CD4-positive, alpha-beta T cell treated with Interleukin-21 for 1 hour (primary cell): ENCODE measurements at regions not wholly inside any gene's neighbourhood (a gene's known extent, or its start where the extent isn't known, plus 50 kb on each side); places are given as distances from the start of the nearest gene placed in this dataset.

Source experiments
- DNase-seq: peaks from one replicate; pipeline ENCODE4 v3.0.0-alpha.2; 2020

- no peak for DNase-seq
Observed at GRCh38 chr6:40907198-40907701, 131.8 kb downstream of the UNC5CL start.

- no peak for DNase-seq
Observed at GRCh38 chr6:40906759-40907158, 132.3 kb downstream of the UNC5CL start.

- no peak for DNase-seq
Observed at GRCh38 chr6:40904583-40905194, 134.3 kb downstream of the UNC5CL start.

DNA sequence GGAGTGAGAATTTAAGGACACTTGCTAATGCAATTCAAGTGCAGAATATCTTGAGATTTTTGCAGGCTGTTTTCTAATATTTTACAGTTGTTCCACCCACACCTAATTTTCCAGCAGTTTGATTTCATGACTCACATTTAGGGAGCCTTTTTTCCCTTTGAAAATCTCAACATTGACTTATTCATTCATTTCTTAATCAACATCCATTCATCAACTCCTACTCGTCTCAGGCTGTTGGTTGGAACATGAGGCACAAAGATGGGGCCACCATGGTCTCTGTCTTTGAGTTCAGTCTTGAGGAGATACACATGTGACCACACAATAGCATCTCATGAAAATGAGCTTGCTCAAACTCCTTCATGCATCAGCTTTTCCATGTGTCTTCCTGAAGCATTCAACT, 135.6 kb downstream of the UNC5CL start:
- no peak for DNase-seq

DNA sequence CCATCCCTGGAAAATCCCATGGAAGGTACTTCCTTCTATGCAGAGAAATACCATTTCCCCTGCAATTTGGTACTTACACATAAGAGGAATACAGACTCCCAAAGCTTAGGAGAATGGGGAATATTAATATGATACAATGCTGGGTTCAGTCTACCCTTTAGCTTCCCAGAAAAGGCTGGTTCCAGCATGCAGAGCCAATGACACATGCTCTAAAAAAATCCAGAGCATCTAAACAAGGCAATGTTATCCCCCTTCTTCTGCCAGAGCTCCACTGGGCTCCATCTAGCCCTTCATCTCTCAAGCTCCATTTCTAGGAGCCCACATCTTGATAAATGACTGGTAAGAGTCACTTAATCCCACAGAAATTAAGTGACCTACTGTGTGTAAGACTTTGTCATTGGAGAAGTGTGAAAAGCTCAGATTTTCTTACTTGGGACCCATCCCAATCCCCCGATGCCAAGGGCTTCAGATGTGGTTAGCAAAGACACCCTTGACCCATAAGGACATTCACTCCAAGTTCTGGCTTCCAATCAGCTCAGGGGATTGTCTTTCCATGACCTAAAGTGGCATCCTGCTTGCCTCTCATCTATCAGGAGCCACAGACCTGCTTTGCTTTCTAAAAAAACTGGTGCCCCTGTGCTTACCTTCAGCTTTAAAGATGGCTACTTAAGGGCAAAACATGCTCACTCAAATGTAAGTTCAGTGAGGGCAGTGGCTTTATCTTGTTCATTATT, 137.5 kb downstream of the UNC5CL start:
- DNase-seq: no peak

GRCh38 chr6:40900791-40901190, 138.2 kb downstream of the UNC5CL start:
- no peak for DNase-seq

GRCh38 chr6:40899684-40900155, 139.3 kb downstream of the UNC5CL start:
- DNase-seq: no peak

- DNase-seq: no peak
Observed at GRCh38 chr6:40898073-40898472, 140.9 kb downstream of the UNC5CL start.

GRCh38 chr6:40897390-40898003, 141.5 kb downstream of the UNC5CL start:
- DNase-seq: no peak

GRCh38 chr6:40896696-40897095, 142.3 kb downstream of the UNC5CL start:
- DNase-seq: no peak

DNA sequence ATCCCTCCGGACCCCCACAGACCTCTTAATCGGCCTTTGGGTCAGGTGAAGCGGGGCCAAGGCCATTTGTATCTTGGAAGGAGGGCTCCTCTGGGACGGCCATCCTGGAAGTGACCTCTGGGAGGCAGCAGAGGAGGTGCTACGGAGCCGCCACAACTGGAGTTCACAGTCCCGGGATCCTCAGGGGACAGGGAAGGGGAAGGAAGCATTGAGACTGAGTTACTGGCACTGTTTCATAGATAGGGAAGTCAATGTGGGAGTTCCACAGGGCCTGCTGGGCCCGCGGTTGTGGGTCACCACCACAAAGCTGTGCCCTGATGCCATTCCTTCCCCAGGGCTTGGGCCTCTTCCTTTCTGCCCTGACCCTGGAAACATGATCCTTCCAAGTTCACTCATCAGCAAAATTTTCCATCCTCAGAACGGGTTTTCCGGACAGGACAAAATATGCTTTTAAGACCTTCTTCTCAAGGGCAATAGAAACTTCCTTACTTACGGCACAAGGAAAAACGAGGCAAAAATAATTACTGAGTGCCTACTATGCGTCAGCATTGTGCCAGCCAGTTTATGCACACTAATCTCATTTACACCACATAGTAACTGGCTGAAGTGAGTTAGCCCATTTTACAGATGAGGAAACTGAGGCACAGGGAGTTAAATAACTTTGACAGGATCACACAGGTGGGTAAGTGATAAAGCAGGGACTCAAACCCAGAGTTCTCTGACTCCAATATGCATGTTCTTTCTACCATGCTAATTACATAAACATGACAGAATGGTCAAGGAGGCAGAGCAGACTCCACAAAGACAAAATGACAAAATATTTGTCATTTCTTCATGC, 143.8 kb downstream of the UNC5CL start:
- DNase-seq: no peak

- no peak for DNase-seq
Observed at GRCh38 chr6:40893021-40893420, 146.0 kb downstream of the UNC5CL start.

DNA sequence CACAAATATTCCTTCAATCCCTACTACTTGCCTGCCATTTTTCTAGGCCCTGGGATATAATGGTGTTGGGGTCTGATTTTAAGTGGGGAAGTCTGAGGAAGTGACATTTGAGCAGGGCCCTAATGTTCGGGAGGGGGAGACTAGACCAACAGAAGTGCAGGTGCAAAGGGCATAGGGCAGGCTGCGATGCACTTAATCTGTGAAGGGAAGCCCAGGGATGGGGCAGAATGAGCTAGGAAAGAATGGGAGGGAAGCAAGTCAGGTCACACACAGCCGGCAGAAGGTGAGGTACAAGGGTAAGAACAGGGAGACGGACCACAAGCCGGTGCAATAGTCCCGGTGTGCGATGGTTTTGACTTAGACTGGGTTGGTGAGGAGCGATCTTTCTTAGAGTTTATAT, 146.8 kb downstream of the UNC5CL start:
- DNase-seq: no peak

GRCh38 chr6:40891686-40892085, 147.3 kb downstream of the UNC5CL start:
- DNase-seq: no peak

- no peak for DNase-seq
Observed at GRCh38 chr6:40891131-40891530, 147.9 kb downstream of the UNC5CL start.

- no peak for DNase-seq
Observed at GRCh38 chr6:40889137-40889832, 149.7 kb downstream of the UNC5CL start.

DNA sequence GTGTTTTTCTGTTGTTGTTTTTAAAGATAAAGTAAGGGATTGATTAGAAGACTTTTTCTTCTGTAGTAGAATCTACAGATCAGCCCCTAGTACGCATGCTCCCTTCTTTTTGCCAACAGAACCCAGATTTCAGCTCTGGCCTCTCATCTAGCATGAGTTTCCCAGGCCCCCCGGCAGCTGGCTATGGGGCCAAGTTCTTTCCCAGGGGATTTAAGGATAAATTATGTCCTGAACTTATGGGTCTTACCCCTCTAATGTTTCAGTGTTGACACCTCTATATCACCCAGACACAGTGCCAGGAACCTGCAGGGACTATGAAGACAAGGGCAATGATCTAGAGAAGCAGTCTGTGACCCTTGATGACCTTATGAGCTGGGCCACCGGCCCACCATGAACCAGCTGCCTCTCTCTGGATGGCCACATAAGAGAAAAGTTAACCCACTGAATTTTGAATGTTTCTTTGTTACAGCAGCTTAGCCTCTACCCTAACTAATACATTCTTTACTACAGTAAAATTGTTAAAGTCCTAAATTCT, 150.5 kb downstream of the UNC5CL start:
- no peak for DNase-seq

- DNase-seq: no peak
Observed at GRCh38 chr6:40887792-40888340, 151.2 kb downstream of the UNC5CL start.

GRCh38 chr6:40887079-40887791, 151.8 kb downstream of the UNC5CL start:
- DNase-seq: no peak

GRCh38 chr6:40885139-40885774, 153.8 kb downstream of the UNC5CL start:
- DNase-seq: no peak
